Endothelial cell of umbilical vein (primary cell): ENCODE measurements at regions not wholly inside any gene's neighbourhood (a gene's known extent, or its start where the extent isn't known, plus 50 kb on each side); places are given as distances from the start of the nearest gene placed in this dataset.

Source experiments
- BruUV-seq: library from RNA; stranded (reverse); fragments of 400-500 nt; replicated peaks from 2 replicates; lab custom pipeline; 2021; lab: Mats Ljungman, UMichigan
- CTCF ChIA-PET: fragments of 300-600, 350-600 bp; sonication (Branson Sonifier 250); formaldehyde crosslinking; loops from one replicate; lab custom pipeline; 2021; ENCODE audit warnings: antibody characterized with exemption, inconsistent platforms; lab: Charles Lee
- POLR2A ChIA-PET: fragments of 300-600, 350-600 bp; sonication (Branson Sonifier 250); formaldehyde crosslinking; loops from one replicate; lab custom pipeline; 2021; ENCODE audit warnings: antibody characterized with exemption, inconsistent platforms; lab: Charles Lee
- DNase-seq: peaks from one replicate; pipeline ENCODE4 v3.0.0-alpha.2; 2011; ENCODE audit warnings: low read depth, low spot score
- FAIRE-seq: peaks from 2 replicates; lab custom pipeline; 2011; peaks lifted over from hg19 to GRCh38; lab: Jason Lieb, UNC
- H2AFZ ChIP-seq: 2 replicates; pipeline ENCODE4 v1.6.0; 2012; ENCODE audit warnings: low read depth, low read length, control low read depth, inconsistent platforms
- H3K27ac ChIP-seq: 2 replicates; pipeline ENCODE4 v1.5.1; 2011; ENCODE audit warnings: low read depth, mild to moderate bottlenecking, control low read depth, low read length, moderate library complexity; ENCODE audit not compliant: insufficient read depth
- H3K27me3 ChIP-seq, 2 experiments: 2 replicates each; pipeline versions ENCODE4 v1.6.0 to v1.6.1; 2011; ENCODE audit warnings: low read length in 2 of 2, mixed read lengths in 1 of 2; ENCODE audit not compliant: control insufficient read depth in 2 of 2, insufficient read depth in 2 of 2
- H3K36me3 ChIP-seq, 2 experiments: 2 replicates in 1 of 2; 3 replicates in 1 of 2; pipeline ENCODE4 v1.5.1; 2011; ENCODE audit warnings: low read length in 2 of 2, mild to moderate bottlenecking in 1 of 2, moderate library complexity in 1 of 2; ENCODE audit not compliant: control insufficient read depth in 2 of 2, insufficient read depth in 2 of 2; ENCODE audit errors: extremely low read depth in 1 of 2
- H3K4me1 ChIP-seq: 3 replicates; pipeline ENCODE4 v1.5.1; 2011; ENCODE audit warnings: mild to moderate bottlenecking, low read length; ENCODE audit not compliant: control insufficient read depth, insufficient read depth; ENCODE audit errors: extremely low read depth
- H3K4me2 ChIP-seq: 2 replicates; pipeline ENCODE4 v1.6.1; 2011; ENCODE audit warnings: low read length, control low read depth, mixed read lengths; ENCODE audit not compliant: insufficient read depth
- H3K4me3 ChIP-seq, 3 experiments: fragments of 200-600 bp in 1 of 3; sonication (generic), shearing (Covaris generic) in 1 of 3; replicated peaks in 1 of 3; 2 replicates each; pipeline ENCODE4 v1.5.1; 2011 to 2016; ENCODE audit warnings: control low read depth in 3 of 3, low read length in 3 of 3, mild to moderate bottlenecking in 2 of 3, inconsistent platforms in 1 of 3, low read depth in 1 of 3, moderate library complexity in 1 of 3; ENCODE audit not compliant: insufficient read depth in 1 of 3
- H3K79me2 ChIP-seq: 2 replicates; pipeline ENCODE4 v1.6.0; 2012; ENCODE audit warnings: low read length, inconsistent platforms; ENCODE audit not compliant: control insufficient read depth, insufficient read depth
- H3K9ac ChIP-seq: replicated peaks from 2 replicates; pipeline ENCODE3; 2011; ENCODE audit warnings: low read length, control low read depth; ENCODE audit not compliant: insufficient read depth; ENCODE audit errors: extremely low read depth
- H3K9me1 ChIP-seq: replicated peaks from 3 replicates; pipeline ENCODE4 v1.6.0; 2011; ENCODE audit warnings: mild to moderate bottlenecking, low read length; ENCODE audit not compliant: control insufficient read depth, insufficient read depth; ENCODE audit errors: extremely low read depth
- H3K9me3 ChIP-seq: replicated peaks from 2 replicates; pipeline ENCODE4 v1.5.1; 2012; ENCODE audit warnings: low read length, inconsistent platforms; ENCODE audit not compliant: control insufficient read depth, insufficient read depth
- H4K20me1 ChIP-seq: replicated peaks from 2 replicates; pipeline ENCODE3; 2011; ENCODE audit warnings: mild to moderate bottlenecking, low read length; ENCODE audit not compliant: control insufficient read depth, insufficient read depth; ENCODE audit errors: extremely low read depth
- CTCF ChIP-seq, 2 donors: IDR thresholded peaks; 1 replicate in 1 of 2; 2 replicates in 1 of 2; pipeline ENCODE4 v1.5.1; 2011; ENCODE audit warnings: low read length in 2 of 2, mild to moderate bottlenecking in 2 of 2, moderate library complexity in 2 of 2, control low read depth in 1 of 2, inconsistent platforms in 1 of 2, low read depth in 1 of 2; ENCODE audit not compliant: insufficient read depth in 1 of 2; ENCODE audit errors: extremely low read depth in 1 of 2
- EZH2 ChIP-seq: IDR thresholded peaks from 2 replicates; pipeline ENCODE4 v1.6.1; 2012; ENCODE audit warnings: borderline replicate concordance, low read depth, mild to moderate bottlenecking, moderate library complexity, low read length, inconsistent platforms; ENCODE audit not compliant: severe bottlenecking
- FOS ChIP-seq: IDR thresholded peaks from 2 replicates; pipeline ENCODE4 v1.6.1; 2011; ENCODE audit warnings: mild to moderate bottlenecking, low read length, moderate library complexity, borderline replicate concordance; ENCODE audit not compliant: insufficient read depth
- GATA2 ChIP-seq: IDR thresholded peaks from 2 replicates; pipeline ENCODE4 v1.7.0; 2011; ENCODE audit warnings: low read depth, mild to moderate bottlenecking, moderate library complexity, mixed read lengths, low read length; ENCODE audit not compliant: insufficient read length, insufficient read depth
- JUN ChIP-seq: IDR thresholded peaks from 2 replicates; pipeline ENCODE4 v1.6.1; 2011; ENCODE audit warnings: borderline replicate concordance, low read depth; ENCODE audit not compliant: insufficient read length, insufficient read depth
- MAX ChIP-seq: IDR thresholded peaks from 2 replicates; pipeline ENCODE4 v1.6.1; 2011; ENCODE audit not compliant: insufficient read depth, insufficient read length
- MYC ChIP-seq: IDR thresholded peaks from one replicate; pipeline ENCODE4 v1.6.1; 2011; ENCODE audit warnings: mild to moderate bottlenecking, low read depth, low read length
- POLR2A ChIP-seq: IDR thresholded peaks from 2 replicates; pipeline ENCODE4 v1.6.1; 2012; ENCODE audit warnings: low read depth, mild to moderate bottlenecking, control low read depth, low read length
- POLR2AphosphoS5 ChIP-seq: IDR thresholded peaks from 2 replicates; pipeline ENCODE4 v1.6.1; 2012; ENCODE audit warnings: low read depth, mild to moderate bottlenecking, control low read depth, low read length, moderate library complexity; ENCODE audit not compliant: insufficient read depth
- dilution Hi-C: fragments of 300-500 bp; cut with MboI; formaldehyde crosslinking; loops from one replicate; pipeline ENCODE4 v1.15.0; 2019; ENCODE audit warnings: low sequenced_read_pairs; ENCODE audit not compliant: extremely low pct_ligation_motif_present
- intact Hi-C: fragments of 100-400 bp; cut with micrococcal nuclease; formaldehyde crosslinking; loops from one replicate; pipeline ENCODE4 v1.10.0; 2022

- no TSS peak for BruUV-seq
- Histone ChIP-seq H3K9me1 (no peaks in the 10 kb centered on the region), H3K4me1 (no peaks in the 10 kb centered on the region), H4K20me1 (no peaks in the 10 kb centered on the region), H3K36me3 (no peaks in the 10 kb centered on the region), H3K79me2 (no peaks in the 10 kb centered on the region), H3K27me3 (no peaks in the 10 kb centered on the region), H3K4me2 (no peak overlapping the region), H3K27ac (no peak overlapping the region), H3K9ac (no peak overlapping the region), H3K9me3 (no peaks in the 10 kb centered on the region), H2AFZ (no peak overlapping the region), H3K4me3 (no peak overlapping the region)
- TF ChIP-seq POLR2AphosphoS5 = no peak
- TF ChIP-seq EZH2 = no peak
- no peak for TF ChIP-seq JUN
- no peak for TF ChIP-seq MAX
- TF ChIP-seq MYC = no peak
- TF ChIP-seq POLR2A = no peak
- no peak for TF ChIP-seq GATA2
- TF ChIP-seq CTCF (IDR thresholded peaks at IDR 0.05; ENCODE audit: extremely low read depth in 1 of 2, insufficient read depth in 1 of 2, low read depth in 1 of 2, low read length in 2 of 2) = no peak
- no peak for TF ChIP-seq FOS
- ChIA-PET POLR2A (no interaction called here), CTCF (no interaction called here)
- FAIRE-seq = no peak
- dilution Hi-C loops = no loop called here
- intact Hi-C loops = no loop called here
- DNase-seq = no peak
These were observed 1312.6 kb downstream of the PCDH18 start for GRCh38 chr4:136219592-136220125.
